ENCODE measurements at regions not wholly inside any gene's neighbourhood (a gene's known extent, or its start where the extent isn't known, plus 50 kb on each side); places are given as distances from the start of the nearest gene placed in this dataset.

GRCh38 chrX:13266641-13267345, 53.1 kb downstream of the ATXN3L start:
- no peak for DNase-seq (ENCODE audit: low read depth in 1 of 2, low spot score in 1 of 2)

- DNase-seq (ENCODE audit: low read depth in 1 of 2, low spot score in 1 of 2), result no peak
Observed at GRCh38 chrX:13265549-13266132, 54.2 kb downstream of the ATXN3L start.

GRCh38 chrX:13265111-13265510, 54.7 kb downstream of the ATXN3L start:
- no peak for DNase-seq (ENCODE audit: low read depth in 1 of 2, low spot score in 1 of 2)

- DNase-seq (ENCODE audit: low read depth in 1 of 2, low spot score in 1 of 2), result no peak
Observed at GRCh38 chrX:13263560-13264251, 56.1 kb downstream of the ATXN3L start.

GRCh38 chrX:13261348-13261747, 58.5 kb downstream of the ATXN3L start:
- no peak for DNase-seq (ENCODE audit: low read depth in 1 of 2, low spot score in 1 of 2)

GRCh38 chrX:13260598-13260997, 59.3 kb downstream of the ATXN3L start:
- no peak for DNase-seq (ENCODE audit: low read depth in 1 of 2, low spot score in 1 of 2)

- no peak for DNase-seq (ENCODE audit: low read depth in 1 of 2, low spot score in 1 of 2)
Observed at GRCh38 chrX:13258725-13259124, 61.1 kb downstream of the ATXN3L start.

GRCh38 chrX:13258052-13258444, 61.8 kb downstream of the ATXN3L start:
- no peak for DNase-seq (ENCODE audit: low read depth in 1 of 2, low spot score in 1 of 2)

- DNase-seq (ENCODE audit: low read depth in 1 of 2, low spot score in 1 of 2), result no peak
Observed at GRCh38 chrX:13257223-13258051, 62.4 kb downstream of the ATXN3L start.

GRCh38 chrX:13256603-13257002, 63.2 kb downstream of the ATXN3L start:
- no peak for DNase-seq (ENCODE audit: low read depth in 1 of 2, low spot score in 1 of 2)

- no peak for DNase-seq (ENCODE audit: low read depth in 1 of 2, low spot score in 1 of 2)
Observed at GRCh38 chrX:13254870-13255269, 65.0 kb downstream of the ATXN3L start.

GRCh38 chrX:13254076-13254785, 65.6 kb downstream of the ATXN3L start:
- no peak for DNase-seq (ENCODE audit: low read depth in 1 of 2, low spot score in 1 of 2)

GRCh38 chrX:13253223-13253622, 66.6 kb downstream of the ATXN3L start:
- no peak for DNase-seq (ENCODE audit: low read depth in 1 of 2, low spot score in 1 of 2)

GRCh38 chrX:13252726-13253125, 67.1 kb downstream of the ATXN3L start:
- no peak for DNase-seq (ENCODE audit: low read depth in 1 of 2, low spot score in 1 of 2)

GRCh38 chrX:13250826-13251580, 68.8 kb downstream of the ATXN3L start:
- DNase-seq (ENCODE audit: low read depth in 1 of 2, low spot score in 1 of 2), result no peak

GRCh38 chrX:13248867-13249486, 70.9 kb downstream of the ATXN3L start:
- no peak for DNase-seq (ENCODE audit: low read depth in 1 of 2, low spot score in 1 of 2)

- DNase-seq (ENCODE audit: low read depth in 1 of 2, low spot score in 1 of 2), result no peak
Observed at GRCh38 chrX:13239272-13239671, 80.6 kb downstream of the ATXN3L start.

GRCh38 chrX:13235930-13236329, 83.9 kb downstream of the ATXN3L start:
- DNase-seq (ENCODE audit: low read depth in 1 of 2, low spot score in 1 of 2), result no peak

- no peak for DNase-seq (ENCODE audit: low read depth in 1 of 2, low spot score in 1 of 2)
Observed at GRCh38 chrX:13232484-13232883, 87.4 kb downstream of the ATXN3L start.

- DNase-seq (ENCODE audit: low read depth in 1 of 2, low spot score in 1 of 2), result no peak
Observed at GRCh38 chrX:13226214-13226613, 93.6 kb downstream of the ATXN3L start.

All from activated CD4-positive, alpha-beta T cell treated with anti-CD3 and anti-CD28 coated beads, Interleukin-2, amount 50 U/mL, for 24 hours (primary cell).